Mesenteric fat pad (tissue), 1 donor: ENCODE measurements at regions not wholly inside any gene's neighbourhood (a gene's known extent, or its start where the extent isn't known, plus 50 kb on each side); places are given as distances from the start of the nearest gene placed in this dataset.
"Not testable (repeated sequence)": the region's sequence is repeated elsewhere in the genome, so short reads cannot be mapped to it uniquely, and the experiment has no call there.

ENCODE experiments used
- DNase-seq: peaks from one replicate; pipeline ENCODE4 v3.0.0-alpha.2; 2020; ENCODE audit warnings: low spot score
- donor health status: DM: yes; HTN: yes; CAD: no.

- DNase-seq: no peak
These were observed 212.6 kb downstream of the BCAS1 start for GRCh38 chr20:53857723-53858236.

GRCh38 chr20:53856300-53857295 is 213.8 kb downstream of the BCAS1 start:
- no peak for DNase-seq

GRCh38 chr20:53855733-53856132 is 214.7 kb downstream of the BCAS1 start:
- no peak for DNase-seq

- not testable (repeated sequence) for DNase-seq
These were observed 215.8 kb downstream of the BCAS1 start for GRCh38 chr20:53854609-53854926.

GRCh38 chr20:53853111-53853713 is 217.2 kb downstream of the BCAS1 start:
- no peak for DNase-seq

GRCh38 chr20:53852691-53853090 is 217.7 kb downstream of the BCAS1 start:
- no peak for DNase-seq

- no peak for DNase-seq
These were observed 218.4 kb downstream of the BCAS1 start for GRCh38 chr20:53852014-53852413.

- no peak for DNase-seq
These were observed 220.1 kb downstream of the BCAS1 start for GRCh38 chr20:53850319-53850718.

- DNase-seq: no peak
These were observed 220.8 kb downstream of the BCAS1 start for GRCh38 chr20:53849471-53850059.

GRCh38 chr20:53848304-53848703 is 222.1 kb downstream of the BCAS1 start:
- DNase-seq: no peak

GRCh38 chr20:53847837-53848170 is 222.6 kb downstream of the BCAS1 start:
- no peak for DNase-seq

- DNase-seq: no peak
These were observed 223.1 kb downstream of the BCAS1 start for GRCh38 chr20:53847139-53847836.

- DNase-seq: no peak
These were observed 223.8 kb downstream of the BCAS1 start for GRCh38 chr20:53846640-53847039.

- no peak for DNase-seq
These were observed 224.4 kb downstream of the BCAS1 start for GRCh38 chr20:53845980-53846379.

- no peak for DNase-seq
These were observed 226.1 kb downstream of the BCAS1 start for GRCh38 chr20:53844259-53844658.

GRCh38 chr20:53843645-53844044 is 226.7 kb downstream of the BCAS1 start:
- DNase-seq: no peak

- no peak for DNase-seq
These were observed 227.9 kb downstream of the BCAS1 start for GRCh38 chr20:53842301-53843099.

- no peak for DNase-seq
These were observed 228.7 kb downstream of the BCAS1 start for GRCh38 chr20:53841741-53842140.

GRCh38 chr20:53840532-53840931 is 229.9 kb downstream of the BCAS1 start:
- DNase-seq: no peak

- DNase-seq: no peak
These were observed 230.8 kb downstream of the BCAS1 start for GRCh38 chr20:53839423-53840176.
